CD4-positive, alpha-beta T cell treated with Interleukin-1 beta for 1 hour (primary cell): ENCODE measurements at regions not wholly inside any gene's neighbourhood (a gene's known extent, or its start where the extent isn't known, plus 50 kb on each side); places are given as distances from the start of the nearest gene placed in this dataset.

Experiments used
- DNase-seq, 2 donors: peaks; one replicate each; pipeline ENCODE4 v3.0.0-alpha.2; 2020 to 2022

DNA sequence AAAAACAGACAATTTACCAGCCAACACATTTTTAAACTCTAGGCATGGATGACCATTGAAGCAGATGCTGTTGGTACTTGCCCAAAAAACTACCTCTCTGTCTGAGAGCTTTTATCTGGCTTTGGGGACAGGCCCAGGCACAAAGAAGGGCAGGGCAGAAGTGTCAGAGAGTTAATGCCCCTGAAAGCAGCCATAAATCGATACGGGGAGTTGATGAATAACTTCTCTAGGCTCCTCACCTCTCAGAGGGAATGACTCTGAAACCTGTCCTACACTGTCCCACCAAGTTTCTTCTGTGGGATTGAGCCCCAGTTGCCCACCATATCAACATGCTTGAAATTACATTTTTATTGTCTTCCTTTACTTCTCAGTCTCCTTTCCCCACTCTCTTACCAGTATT, 113.0 kb upstream of the DAAM1 start:
- no peak for DNase-seq

DNA sequence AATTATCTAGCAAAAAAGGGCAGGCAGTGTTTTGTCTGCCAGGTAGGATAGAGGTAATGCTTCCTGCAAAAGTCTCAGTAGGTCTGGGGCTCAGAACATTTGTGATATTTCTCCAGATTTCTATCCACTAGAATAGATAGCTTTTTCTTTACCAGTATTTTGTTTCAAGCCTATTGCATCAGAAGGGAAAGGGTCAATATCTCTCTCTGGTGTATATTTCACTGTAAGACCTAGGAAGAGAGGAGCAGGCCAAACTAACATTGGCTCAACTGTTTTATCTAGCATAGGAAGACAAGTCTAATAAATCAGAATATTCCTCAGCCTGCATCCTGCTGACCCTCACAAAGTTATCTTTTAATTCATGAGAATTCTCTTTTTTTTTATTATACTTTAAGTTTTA, 106.7 kb upstream of the DAAM1 start:
- DNase-seq, result no peak

DNA sequence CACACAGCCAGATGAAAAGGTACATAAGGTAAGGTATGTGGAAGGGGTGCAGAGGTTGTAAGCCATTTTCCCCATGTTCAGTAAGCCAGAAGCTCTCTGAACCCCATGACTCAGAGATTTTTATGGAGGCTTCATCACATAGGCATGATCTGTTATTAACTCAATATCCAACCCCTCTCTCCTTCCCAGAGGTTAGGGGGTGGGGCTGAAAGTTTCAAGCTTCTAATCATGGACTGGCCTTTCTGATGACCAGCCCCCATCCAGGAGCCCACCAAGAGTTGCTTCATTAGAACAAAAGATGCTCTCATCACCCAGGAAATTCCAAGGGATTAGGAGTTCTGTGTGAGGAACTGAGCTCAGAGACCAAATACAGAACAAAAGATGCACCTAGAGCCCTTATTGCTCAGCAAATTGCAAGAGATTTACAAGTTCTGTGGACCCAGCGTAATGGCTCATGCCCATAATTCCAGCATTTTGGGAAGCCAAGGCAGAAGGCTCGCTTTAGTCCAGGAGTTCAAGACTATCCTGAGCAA, 103.2 kb upstream of the DAAM1 start:
- DNase-seq, result no peak

DNA sequence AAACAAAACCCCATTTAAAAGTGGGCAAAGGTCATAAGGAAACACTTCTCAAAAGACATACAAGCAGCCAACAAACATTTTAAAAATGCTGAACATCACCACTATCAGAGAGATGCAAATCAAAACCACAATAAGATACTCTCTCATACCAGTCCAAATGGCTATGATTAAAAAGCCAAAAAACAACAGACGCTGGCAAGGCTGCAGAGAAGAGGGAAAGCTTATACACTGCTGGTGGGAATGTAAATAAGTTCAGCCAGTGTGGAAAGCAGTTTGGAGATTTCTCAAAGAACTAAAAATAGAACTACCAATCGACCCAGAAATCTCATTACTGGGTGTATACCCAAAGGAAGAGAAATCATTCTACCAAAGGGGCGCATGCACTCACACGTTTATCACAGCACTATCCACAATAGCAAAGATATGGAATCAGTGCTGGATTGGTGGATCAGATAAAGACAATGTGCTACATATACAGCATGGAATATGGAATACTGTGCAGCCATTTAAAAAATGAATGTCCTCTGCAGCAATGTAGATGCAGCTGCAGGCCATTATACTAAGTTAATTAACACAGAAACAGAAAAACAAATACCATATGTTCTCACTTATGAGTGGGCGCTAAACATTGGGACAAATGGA, 102.1 kb upstream of the DAAM1 start:
- DNase-seq, result no peak

DNA sequence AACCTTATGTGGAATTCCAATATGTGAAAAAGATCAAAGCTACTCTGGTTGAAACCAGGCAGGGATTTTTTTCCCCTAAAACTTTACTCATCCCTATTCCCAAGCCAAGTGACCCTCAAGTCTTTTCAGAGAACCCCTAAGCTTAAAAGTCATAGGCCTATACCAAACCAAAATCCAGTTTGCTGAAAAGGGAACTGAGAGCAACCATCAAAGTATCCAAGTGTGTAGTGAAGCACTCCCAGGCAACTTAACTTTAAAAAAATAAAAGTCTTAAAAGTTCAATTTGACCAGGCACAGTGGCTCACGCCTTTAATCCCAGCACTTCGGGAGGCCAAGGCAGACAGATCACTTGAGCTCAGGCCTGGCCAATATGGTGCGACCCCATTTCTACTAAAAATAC, 101.2 kb upstream of the DAAM1 start:
- no peak for DNase-seq

DNA sequence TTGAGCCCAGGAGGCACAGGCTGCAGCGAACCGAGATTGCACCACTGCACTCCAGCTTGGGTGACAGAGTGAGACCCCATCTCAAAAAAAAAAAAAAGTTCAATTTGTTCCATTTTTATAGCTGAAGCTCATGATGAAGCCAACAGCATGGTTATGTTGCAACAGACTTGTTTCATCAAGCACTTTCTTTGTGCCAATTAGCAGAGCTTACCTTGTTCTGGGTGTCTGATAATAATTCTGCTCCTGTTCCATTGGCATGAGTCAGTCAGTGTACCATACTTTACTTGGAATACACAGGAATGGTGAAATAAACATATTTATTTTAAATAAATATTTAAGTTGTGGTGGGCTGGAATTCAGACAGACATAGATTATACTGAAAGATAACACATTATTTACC, 100.8 kb upstream of the DAAM1 start:
- no peak for DNase-seq

DNA sequence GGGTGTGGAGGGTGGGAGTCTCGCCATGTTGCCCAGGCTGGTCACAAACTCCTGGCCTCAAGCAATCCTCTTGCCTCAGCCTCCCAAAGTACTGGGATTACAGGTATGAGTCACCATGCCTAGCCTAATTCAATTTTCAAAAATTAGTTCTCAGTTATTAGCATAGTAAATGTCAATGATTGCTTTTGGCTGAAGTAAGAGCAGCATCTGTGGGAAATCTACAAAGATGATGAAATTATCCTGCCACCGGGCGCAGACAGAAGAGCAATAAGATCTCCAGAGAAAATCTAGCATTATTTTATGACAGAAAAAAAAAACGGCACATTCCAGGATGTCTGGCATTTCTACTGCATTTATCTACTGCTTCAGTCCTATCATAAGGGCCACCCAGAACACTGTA, 97.9 kb upstream of the DAAM1 start:
- DNase-seq, result no peak

DNA sequence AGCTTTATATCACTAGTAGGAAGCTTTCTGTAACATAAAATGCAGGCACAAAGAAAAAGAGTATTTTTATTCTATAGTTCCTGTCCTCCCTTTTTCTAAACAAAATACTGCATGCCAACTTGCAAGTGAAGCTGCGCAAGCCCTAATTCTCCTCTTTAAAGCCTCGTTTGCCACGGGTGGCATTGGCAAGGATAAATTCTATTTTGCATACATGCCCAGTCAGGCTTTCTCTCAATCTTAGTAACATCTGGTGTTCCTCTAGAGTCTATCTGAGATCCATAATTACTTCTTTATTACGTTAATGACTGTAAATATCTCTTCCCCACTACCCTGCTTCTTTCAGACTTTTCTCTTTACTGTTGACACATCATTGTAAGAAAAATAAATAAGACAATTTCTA, 97.1 kb upstream of the DAAM1 start:
- no peak for DNase-seq

DNA sequence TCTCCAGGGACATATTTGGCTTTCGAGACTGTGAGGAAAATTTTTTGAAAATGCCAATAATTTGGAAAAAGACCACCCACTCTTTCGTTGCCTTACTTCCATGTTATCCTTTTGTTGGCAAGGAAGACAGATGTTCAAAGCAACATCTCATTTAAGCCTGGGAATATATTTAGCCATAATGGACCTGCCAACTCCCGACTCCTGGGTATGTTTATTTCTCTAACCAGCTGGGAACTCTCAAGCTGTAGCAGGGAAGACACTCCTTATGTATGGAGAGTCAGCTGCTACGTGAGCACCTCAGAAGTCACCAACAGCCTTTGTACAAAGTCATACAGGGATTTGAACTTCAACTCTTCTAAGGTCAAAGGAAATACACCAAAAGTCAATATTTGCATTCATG, 96.5 kb upstream of the DAAM1 start:
- DNase-seq, result no peak

DNA sequence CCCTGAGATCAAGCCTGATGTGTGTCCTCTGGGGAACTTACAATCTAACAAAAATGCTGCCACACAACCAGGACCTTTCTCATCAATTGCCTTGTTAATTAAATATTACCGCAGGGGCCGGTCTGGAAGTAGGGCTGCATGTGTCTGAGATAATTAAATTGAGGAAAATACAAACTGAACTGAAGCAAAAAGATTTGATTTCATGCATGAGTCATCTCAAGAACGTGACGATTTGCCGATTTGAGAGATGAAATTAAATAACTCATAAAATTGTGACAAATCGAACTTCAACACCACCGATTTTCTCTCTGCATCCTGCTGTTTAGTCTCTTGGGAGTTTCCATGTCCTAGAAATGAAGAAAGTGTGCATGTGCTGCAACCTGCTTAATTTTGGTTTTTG, 94.6 kb upstream of the DAAM1 start:
- no peak for DNase-seq

DNA sequence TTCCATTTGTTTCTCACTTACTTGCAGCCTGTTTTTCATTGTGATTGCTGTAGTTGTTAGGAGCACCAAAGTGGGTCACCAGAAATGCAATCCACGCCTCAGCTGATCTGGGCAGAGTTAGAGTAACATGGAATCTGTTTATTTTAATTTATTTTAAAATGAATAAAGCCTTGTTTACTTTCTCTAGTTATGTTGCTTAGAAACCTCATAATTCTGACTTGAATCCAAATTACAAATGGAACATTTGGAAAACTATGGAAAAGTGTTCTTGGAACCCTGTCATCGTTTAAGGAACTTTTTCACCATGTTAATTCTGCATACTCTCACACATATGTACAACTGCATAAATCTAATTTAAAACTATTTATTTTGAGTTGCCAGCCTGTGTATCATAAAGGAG, 92.2 kb upstream of the DAAM1 start:
- DNase-seq, result no peak

DNA sequence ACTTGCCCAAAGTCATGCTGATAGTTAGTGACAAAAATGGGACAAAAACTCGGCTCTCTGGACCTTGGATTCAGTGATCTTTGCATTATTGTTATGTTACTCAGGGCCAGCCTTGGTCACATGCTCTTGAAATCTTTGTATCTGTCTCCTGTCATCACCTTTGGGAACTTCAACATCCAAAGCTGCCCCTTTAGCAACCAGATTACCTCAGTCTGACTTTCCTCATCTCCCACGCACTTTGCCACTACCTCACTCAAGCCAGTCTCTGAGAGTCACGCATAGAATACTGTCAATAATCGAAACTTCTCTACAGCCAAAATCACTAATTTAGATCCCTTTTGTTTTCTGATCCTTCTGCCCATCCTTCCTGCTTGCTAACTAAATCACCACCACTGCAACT, 90.8 kb upstream of the DAAM1 start:
- DNase-seq, result no peak

DNA sequence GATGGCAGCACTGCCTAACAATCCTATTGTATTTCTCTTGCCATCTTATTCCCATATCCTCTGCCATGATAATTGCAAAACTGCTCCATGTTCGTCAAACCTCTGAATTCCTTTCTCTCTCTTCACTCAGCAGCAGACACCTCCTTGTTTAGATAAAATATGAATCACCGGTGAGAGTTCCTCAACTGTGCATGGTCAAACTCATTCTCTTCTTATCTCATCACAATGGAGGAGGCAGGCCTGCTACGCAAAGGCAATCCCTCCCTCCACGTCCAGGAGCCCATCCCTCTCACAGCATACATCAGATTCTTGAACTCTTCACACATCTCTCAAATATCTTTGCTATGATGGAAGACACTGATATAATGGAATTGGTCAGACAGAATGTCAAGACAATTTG, 90.1 kb upstream of the DAAM1 start:
- no peak for DNase-seq

DNA sequence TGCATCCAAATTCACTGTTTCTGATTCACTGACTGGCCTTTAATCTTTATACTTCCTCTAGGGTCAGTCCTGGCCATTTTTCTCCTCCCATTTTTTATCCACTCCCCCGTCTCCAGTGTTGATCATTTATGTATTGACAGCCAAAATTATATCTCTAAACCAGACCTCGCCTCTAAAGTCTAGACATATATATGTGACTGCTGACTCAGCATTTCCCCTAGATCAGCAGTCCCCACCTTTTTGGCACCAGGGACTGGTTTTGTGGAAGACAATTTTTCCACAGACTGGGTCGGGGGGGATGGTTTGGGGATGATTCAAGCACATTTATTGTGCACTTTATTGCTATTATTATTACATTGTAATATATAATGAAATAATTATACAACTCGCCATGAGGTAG, 88.3 kb upstream of the DAAM1 start:
- no peak for DNase-seq

DNA sequence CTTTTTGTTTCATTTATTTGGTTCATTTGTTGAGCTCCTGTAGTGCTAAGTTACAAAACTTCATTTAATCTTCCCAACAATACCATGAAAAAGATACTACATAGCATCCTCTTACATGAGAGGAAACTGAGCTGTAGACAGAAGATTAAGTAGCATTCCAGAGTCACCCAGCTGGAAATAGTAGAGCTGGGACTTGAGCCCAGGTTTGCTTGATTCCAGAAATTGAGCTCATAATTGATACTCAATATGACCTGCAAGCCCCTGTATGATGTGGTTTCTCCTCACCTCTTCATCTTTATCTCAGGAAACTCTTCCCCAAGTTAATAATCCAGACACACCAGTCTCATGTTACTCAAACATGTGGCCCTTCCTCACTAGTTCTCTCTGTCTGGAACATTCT, 87.0 kb upstream of the DAAM1 start:
- DNase-seq, result no peak

DNA sequence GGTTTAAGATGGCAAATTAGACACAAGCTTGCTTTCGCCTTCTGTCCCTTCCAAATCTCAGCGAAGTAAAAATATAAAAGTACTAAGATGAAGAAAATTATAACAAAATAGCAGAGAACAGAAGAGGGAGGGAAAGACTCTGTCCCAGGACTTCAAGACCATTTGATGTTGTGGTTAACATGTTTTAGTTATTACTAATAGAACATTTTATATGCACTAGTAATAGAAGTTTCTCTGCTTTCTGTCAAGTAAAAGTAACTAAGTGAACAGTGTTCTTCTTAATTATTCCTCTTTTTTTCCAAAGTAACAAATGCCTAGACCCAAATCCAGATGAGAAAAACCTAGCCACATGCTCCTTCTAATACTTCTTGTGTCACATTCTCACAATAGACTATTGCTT, 85.1 kb upstream of the DAAM1 start:
- no peak for DNase-seq

DNA sequence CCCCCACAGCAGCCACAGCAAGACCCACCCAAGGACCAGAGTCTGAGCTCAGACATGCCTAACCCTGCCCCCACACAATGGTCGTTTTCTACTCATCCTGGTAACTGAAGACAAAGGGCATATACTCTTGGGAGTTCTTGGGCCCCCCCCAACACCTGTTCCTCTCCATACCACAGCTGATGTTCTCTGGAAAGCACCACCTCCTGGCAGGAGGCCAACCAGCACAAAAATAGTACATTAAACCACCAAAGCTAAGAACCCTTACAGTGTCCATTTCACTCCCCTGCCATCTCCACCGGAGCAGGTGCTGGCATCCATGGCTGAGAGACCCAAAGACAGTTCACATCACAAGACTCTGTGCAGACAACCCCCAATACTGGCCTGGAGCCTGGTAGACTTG, 80.6 kb upstream of the DAAM1 start:
- no peak for DNase-seq

DNA sequence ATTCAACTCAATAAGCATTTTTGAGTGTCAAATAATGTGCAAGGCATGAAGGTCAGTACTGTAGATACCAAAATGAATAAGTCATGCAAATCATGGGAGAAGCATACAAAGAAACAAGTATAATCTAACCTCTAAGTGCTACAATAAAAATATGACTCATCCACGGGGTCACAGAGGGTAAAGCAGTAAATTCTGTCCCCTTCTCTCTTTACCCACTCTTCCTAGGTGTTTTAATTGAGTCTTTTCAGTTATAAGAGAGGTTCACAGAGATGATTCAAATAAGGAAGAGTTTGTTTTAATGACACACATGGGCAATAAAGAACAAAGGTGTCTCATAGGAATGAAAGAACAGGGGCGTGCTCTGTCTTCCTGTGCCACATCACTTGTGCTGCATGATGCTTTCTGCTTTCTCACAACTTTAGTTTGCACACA, 71.5 kb upstream of the DAAM1 start:
- DNase-seq, result no peak

DNA sequence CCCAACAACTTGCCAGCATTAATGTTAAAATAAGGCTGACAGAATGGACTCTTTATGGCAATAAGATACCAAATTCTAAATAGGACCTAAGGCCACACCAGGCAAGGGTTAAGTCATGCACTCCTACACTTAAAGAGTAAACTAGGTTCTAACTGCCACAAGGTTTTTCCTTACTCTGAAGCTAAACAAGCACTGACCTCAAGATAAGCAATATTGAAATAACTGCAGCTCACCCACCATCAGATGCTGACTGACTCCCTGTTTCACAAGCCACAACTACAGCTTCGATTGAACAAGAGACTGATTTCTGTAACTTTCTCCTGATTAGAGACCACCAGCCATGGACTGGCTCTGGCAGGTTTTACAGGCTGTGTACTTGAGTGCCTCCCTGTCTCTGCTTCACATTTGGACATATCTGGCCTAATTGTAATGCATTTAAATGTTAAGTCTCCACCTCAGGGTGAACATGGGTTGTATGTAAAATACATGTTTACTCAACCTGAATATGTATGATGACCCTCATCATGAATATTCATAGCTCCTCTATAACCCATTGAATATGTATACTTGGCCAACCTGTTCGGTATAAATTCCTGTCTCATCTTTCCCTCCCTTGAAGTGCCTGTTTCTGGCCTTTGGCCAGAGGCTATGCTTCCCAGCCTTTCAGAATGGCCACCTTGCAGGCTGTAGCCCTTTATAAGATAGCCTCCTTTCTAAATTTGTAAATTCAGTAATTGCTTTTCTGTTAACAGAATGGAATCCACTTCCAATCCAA, 70.5 kb upstream of the DAAM1 start:
- DNase-seq, result no peak

DNA sequence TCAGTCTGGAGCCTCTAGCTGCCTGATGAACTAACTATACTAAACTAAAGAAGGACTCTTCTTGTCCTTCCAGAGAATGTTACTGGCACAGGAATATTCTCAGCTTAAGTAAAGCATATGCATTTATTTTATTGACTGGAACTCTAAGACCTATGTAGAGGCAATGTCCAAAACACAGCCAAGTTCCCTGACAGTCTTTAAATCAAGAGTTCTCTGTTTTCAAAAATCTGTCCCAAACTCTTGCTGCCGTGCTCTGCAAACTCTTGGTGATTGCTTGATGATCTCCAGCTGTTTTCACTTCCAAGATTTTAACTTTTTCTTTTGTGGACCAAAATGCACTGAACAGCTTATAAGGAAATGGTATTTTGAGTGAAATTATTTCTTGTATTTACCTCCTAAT, 67.5 kb upstream of the DAAM1 start:
- no peak for DNase-seq

DNA sequence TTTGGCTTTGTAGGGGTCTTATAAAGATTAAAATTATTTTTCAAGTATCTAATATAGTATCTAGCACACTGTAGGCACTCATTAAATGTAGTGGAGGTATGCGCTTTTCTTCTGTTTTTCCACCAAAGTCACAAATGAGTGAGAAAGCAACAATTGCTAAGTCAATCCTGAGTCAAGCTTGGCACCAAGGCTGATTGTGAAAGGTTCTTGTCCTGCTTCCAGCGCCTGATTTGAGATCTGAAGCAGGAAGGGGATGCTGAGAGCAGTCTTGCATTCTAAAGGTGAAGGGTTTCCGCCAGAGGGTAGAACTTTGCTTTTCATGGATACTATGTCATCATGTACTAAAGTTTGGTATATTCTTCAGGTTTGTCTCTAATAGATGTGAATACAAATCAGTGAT, 64.9 kb upstream of the DAAM1 start:
- DNase-seq, result no peak

DNA sequence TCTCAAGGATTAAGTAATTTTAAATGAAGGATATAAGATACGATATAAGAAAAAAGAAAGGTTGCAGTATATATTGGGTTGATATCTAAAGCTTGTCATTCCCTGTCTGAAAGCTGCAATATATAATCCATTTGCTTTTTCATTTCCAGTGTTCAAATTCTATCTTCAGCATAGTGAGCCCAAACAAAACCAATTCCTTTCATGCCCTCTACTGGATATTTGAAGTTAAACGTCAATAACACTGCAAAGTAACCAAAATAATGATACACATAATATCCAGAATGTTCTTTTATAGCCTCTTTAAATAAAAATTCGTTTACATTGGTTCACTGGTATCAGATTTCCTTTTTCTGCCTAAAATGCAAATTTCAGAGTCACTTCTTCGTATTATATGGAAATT, 64.5 kb upstream of the DAAM1 start:
- no peak for DNase-seq

DNA sequence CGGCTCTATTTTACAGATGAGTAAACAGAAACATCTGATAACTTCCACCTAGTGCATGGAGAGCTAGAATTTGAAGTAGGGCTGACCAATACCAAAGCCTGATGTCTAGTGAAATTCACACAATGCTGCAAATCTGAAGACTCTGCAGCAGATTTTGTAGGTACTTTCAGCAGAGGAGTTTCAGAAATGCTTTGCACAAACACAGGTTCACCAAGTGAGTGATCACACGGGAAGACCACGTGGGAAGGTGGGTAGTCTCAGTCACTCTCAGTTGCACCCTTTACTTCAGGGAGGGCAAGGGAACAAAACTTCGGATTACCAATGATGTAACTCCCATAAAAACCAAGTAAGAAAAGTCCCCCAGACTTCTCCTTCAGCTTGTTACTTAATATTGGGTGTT, 63.3 kb upstream of the DAAM1 start:
- DNase-seq, result no peak

DNA sequence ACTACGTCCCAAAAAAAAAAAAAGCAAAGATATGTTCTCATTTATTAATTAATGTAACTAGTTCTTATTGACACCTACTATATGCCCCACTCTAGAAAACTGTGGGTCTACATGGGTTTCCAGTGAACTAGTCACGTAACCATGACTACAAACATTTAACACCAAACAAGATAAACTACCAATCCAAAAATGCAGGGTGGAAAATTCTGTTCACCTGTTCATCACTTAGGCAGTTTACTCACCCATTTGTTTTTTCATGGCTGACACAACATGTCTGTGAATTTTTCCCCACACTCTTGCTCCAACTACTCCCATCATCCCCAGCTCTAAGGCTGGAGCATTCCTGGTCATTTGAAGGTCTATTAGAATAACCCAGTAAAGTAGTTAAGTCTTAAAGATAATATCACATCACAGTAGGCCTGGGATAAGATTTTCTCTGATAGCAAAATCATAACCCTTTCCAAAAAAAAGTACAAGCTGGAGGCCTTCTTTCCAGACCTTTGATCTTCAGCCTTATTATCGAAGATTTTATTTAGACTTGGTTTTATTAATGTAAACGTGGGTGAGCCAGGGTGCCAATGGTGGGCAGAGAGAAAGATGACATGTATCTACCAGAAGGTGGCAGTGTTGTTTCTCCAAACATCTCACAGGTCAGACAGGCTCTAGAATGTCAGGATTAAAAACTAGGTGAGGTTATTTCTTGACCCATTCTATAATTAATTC, 61.6 kb upstream of the DAAM1 start:
- peak; percentile 11 to 64 for DNase-seq
